Coronary artery (tissue), 2 donors: ENCODE measurements at regions not wholly inside any gene's neighbourhood (a gene's known extent, or its start where the extent isn't known, plus 50 kb on each side); places are given as distances from the start of the nearest gene placed in this dataset.

Source experiments
- DNase-seq: peaks from one replicate; pipeline ENCODE4 v3.0.0-alpha.2; 2017; ENCODE audit warnings: low spot score
- H3K27ac ChIP-seq, 2 donors: fragments of 200-600 bp; sonication (generic); one replicate each; pipeline ENCODE4 v1.5.1; 2016 to 2019
- H3K4me3 ChIP-seq: fragments of 200-600 bp; sonication (generic); 2 replicates; pipeline ENCODE4 v1.5.1; 2016; ENCODE audit warnings: mild to moderate bottlenecking, moderate library complexity
- TF ChIP-seq, protein P1 (sequence below): fragments of 200-600 bp; sonication (generic); IDR thresholded peaks from one replicate; pipeline ENCODE4 v1.5.1; 2019; ENCODE audit warnings: antibody characterized with exemption

DNA sequence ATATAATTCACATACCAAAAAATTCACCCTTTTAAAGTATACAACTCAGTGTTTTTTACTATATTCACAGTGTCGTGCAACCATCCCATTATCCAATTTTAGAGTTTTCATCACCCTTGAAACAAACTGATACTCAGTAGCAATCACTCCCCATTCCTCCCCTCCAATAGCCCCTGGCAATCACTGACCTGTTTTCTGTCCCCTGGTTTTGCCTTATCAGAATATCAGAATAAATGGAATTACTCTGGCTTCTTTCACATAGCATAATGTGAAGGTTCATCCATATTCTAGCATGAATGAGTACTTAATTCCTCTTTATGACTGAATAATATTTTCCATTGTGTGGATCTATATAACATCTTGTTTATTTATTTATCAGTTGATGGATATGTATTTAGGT, 153.2 kb downstream of the AASDH start:
- TF ChIP-seq, protein P1, sequence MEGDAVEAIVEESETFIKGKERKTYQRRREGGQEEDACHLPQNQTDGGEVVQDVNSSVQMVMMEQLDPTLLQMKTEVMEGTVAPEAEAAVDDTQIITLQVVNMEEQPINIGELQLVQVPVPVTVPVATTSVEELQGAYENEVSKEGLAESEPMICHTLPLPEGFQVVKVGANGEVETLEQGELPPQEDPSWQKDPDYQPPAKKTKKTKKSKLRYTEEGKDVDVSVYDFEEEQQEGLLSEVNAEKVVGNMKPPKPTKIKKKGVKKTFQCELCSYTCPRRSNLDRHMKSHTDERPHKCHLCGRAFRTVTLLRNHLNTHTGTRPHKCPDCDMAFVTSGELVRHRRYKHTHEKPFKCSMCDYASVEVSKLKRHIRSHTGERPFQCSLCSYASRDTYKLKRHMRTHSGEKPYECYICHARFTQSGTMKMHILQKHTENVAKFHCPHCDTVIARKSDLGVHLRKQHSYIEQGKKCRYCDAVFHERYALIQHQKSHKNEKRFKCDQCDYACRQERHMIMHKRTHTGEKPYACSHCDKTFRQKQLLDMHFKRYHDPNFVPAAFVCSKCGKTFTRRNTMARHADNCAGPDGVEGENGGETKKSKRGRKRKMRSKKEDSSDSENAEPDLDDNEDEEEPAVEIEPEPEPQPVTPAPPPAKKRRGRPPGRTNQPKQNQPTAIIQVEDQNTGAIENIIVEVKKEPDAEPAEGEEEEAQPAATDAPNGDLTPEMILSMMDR, result no peak
- Histone ChIP-seq H3K4me3 (no peak overlapping the region), H3K27ac (no peak overlapping the region)
- no peak for DNase-seq

- H3K27ac ChIP-seq, result no peak overlapping the region
- DNase-seq, result no peak
- H3K4me3 ChIP-seq, result no peak overlapping the region
- TF ChIP-seq, protein P1, result no peak
Observed at GRCh38 chr4:56231410-56231809, 155.9 kb downstream of the AASDH start.

GRCh38 chr4:56229947-56230346, 157.3 kb downstream of the AASDH start:
- TF ChIP-seq, protein P1, result no peak
- DNase-seq, result no peak
- H3K27ac ChIP-seq, result no peak overlapping the region
- H3K4me3 ChIP-seq, result no peak overlapping the region

DNA sequence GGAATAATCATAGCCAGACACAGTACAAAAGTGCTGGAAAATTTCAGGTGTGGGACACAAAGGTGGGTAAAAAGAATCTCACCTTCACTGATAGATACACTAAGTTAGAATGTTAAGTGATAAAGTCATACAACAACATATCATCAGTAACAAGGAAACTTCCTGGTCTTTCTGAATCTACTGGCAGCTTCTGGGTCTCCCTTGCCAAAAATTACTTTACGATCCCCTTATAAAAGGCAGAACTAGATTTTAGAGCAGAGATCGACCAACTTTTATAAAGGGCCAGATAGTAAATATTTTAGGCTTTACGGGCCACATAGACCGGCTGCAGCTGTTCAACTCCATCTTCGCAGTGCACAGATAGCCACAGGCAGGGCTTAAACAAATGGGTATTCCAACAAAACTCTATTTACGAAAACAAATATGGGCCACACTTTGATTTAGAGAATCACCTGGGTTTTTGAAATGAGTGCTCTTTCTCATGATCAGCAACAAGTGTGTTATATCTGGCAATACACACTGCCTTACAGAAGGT, 159.9 kb downstream of the AASDH start:
- TF ChIP-seq, protein P1, result no peak
- no peak for DNase-seq
- Histone ChIP-seq H3K27ac (no peak overlapping the region), H3K4me3 (no peak overlapping the region)

- no peak overlapping the region for H3K27ac ChIP-seq
- no peak for DNase-seq
- no peak overlapping the region for H3K4me3 ChIP-seq
- TF ChIP-seq, protein P1, result no peak
Observed at GRCh38 chr4:56226579-56226978, 160.7 kb downstream of the AASDH start.

- TF ChIP-seq, protein P1, result no peak
- no peak overlapping the region for H3K27ac ChIP-seq
- H3K4me3 ChIP-seq, result no peak overlapping the region
- no peak for DNase-seq
Observed at GRCh38 chr4:56224641-56225040, 162.7 kb downstream of the AASDH start.

DNA sequence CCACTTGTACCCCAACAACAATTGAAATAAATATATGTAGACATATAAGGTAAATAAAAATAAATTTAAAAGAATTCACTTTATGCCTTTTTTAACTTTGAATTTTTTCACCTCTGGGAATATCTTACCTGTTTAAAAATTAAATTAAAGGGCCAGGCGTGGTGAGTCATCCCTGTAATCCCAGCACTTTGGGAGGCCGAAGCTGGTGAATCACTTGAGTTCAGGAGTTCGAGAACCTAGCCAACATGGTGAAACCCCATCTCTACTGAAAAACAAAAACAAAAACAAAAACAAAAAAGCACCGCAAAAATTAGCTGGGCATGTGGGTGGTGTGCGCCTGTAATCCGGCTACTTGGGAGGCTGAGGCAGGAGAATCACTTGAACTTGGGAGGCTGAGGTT, 164.8 kb downstream of the AASDH start:
- H3K27ac ChIP-seq, result no peak overlapping the region
- TF ChIP-seq, protein P1, result no peak
- no peak for DNase-seq
- H3K4me3 ChIP-seq, result no peak overlapping the region
